MCF 10A (cell line): ENCODE measurements at regions not wholly inside any gene's neighbourhood (a gene's known extent, or its start where the extent isn't known, plus 50 kb on each side); places are given as distances from the start of the nearest gene placed in this dataset.

Experiments used
- BruUV-seq: library from RNA; stranded (reverse); fragments of 400-500 nt; replicated peaks from 2 replicates; lab custom pipeline; 2021; lab: Mats Ljungman, UMichigan
- CTCF ChIA-PET: fragments of 300-600 bp; sonication (Branson Sonifier 250); formaldehyde crosslinking; extraction: SDS; loops from one replicate; lab custom pipeline; 2021; ENCODE audit warnings: antibody characterized with exemption, inconsistent platforms; lab: Yijun Ruan, JAX
- POLR2A ChIA-PET: fragments of 300-600, 350-650 bp; sonication (Branson Sonifier 250); formaldehyde crosslinking; extraction: SDS; loops from one replicate; lab custom pipeline; 2020; ENCODE audit warnings: antibody characterized with exemption, inconsistent platforms; lab: Yijun Ruan, JAX
- DNase-seq: peaks from one replicate; pipeline ENCODE4 v3.0.0-alpha.2; 2018; ENCODE audit not compliant: unreplicated experiment
- H3K27ac Mint-ChIP-seq: one replicate; pipeline ENCODE4 v1.8.0; 2022; ENCODE audit warnings: mild to moderate bottlenecking, low read depth, mixed read lengths; ENCODE audit not compliant: unreplicated experiment
- H3K27me3 Mint-ChIP-seq: one replicate; pipeline ENCODE4 v1.8.0; 2022; ENCODE audit warnings: mixed read lengths; ENCODE audit not compliant: insufficient read depth, unreplicated experiment
- H3K36me3 Mint-ChIP-seq: one replicate; pipeline ENCODE4 v1.8.0; 2022; ENCODE audit warnings: mild to moderate bottlenecking, moderate library complexity, mixed read lengths; ENCODE audit not compliant: insufficient read depth, unreplicated experiment
- H3K4me1 Mint-ChIP-seq: one replicate; pipeline ENCODE4 v1.8.0; 2022; ENCODE audit warnings: mixed read lengths; ENCODE audit not compliant: insufficient read depth, unreplicated experiment
- H3K4me3 Mint-ChIP-seq: one replicate; pipeline ENCODE4 v1.8.0; 2022; ENCODE audit warnings: mild to moderate bottlenecking, moderate library complexity, mixed read lengths; ENCODE audit not compliant: unreplicated experiment
- H3K9me3 Mint-ChIP-seq: one replicate; pipeline ENCODE4 v1.8.0; 2022; ENCODE audit warnings: mixed read lengths; ENCODE audit not compliant: unreplicated experiment
- CTCF ChIP-seq: fragments of 200-600 bp; IDR thresholded peaks from one replicate; pipeline ENCODE4 v1.8.0; 2022; ENCODE audit warnings: antibody characterized with exemption, mild to moderate bottlenecking; ENCODE audit not compliant: unreplicated experiment
- intact Hi-C: fragments of 100-400 bp; cut with micrococcal nuclease; formaldehyde crosslinking; loops from 2 replicates; pipeline ENCODE4 v1.14.1; 2022

- no peak overlapping the region for H3K4me3 Mint-ChIP-seq
- no peaks in the 10 kb centered on the region for H3K27me3 Mint-ChIP-seq
- TF ChIP-seq CTCF = peak; percentile 50
- H3K27ac Mint-ChIP-seq = no peak overlapping the region
- POLR2A ChIA-PET = interaction anchor here (0.5 to 1.0 kb wide), 5 partner anchors 11 to 316 kb away, joined by 3 to 5 read pairs (median 4); no protein-coding TSS in a partner anchor
- H3K9me3 Mint-ChIP-seq = no peaks in the 10 kb centered on the region
- DNase-seq = peak; percentile 74
- H3K4me1 Mint-ChIP-seq = peaks cover 7% of the 10 kb centered on the region
- CTCF ChIA-PET = interaction anchor here (0.6 to 1.3 kb wide), 8 partner anchors 7 to 632 kb away, joined by 3 to 6 read pairs (median 4); no protein-coding TSS in a partner anchor
- intact Hi-C loops = loop anchor here (1.0 to 2.0 kb wide), 2 partner anchors 144 to 371 kb away; no protein-coding TSS in a partner anchor
- peaks cover 21% of the 10 kb centered on the region for H3K36me3 Mint-ChIP-seq
- no TSS peak for BruUV-seq
These were observed 84.1 kb upstream of the DMRT1 start for GRCh38 chr9:757246-757881.

GRCh38 chr9:758146-758545 is 83.4 kb upstream of the DMRT1 start:
- CTCF ChIA-PET = interaction anchor here (0.7 to 1.3 kb wide), 7 partner anchors 8 to 356 kb away, joined by 3 to 6 read pairs (median 4); no protein-coding TSS in a partner anchor
- no peak overlapping the region for H3K4me3 Mint-ChIP-seq
- no TSS peak for BruUV-seq
- peaks cover 15% of the 10 kb centered on the region for H3K36me3 Mint-ChIP-seq
- no peaks in the 10 kb centered on the region for H3K9me3 Mint-ChIP-seq
- TF ChIP-seq CTCF = no peak
- POLR2A ChIA-PET = interaction anchor here (0.5 to 1.0 kb wide), 3 partner anchors 43 to 317 kb away, joined by 3 to 4 read pairs (median 4); no protein-coding TSS in a partner anchor
- DNase-seq = no peak
- H3K4me1 Mint-ChIP-seq = peaks cover 7% of the 10 kb centered on the region
- H3K27me3 Mint-ChIP-seq = no peaks in the 10 kb centered on the region
- H3K27ac Mint-ChIP-seq = no peak overlapping the region
- intact Hi-C loops = no loop called here

- Mint-ChIP-seq H3K27me3 (no peaks in the 10 kb centered on the region), H3K9me3 (no peaks in the 10 kb centered on the region), H3K4me1 (peaks cover 12% of the 10 kb centered on the region), H3K27ac (no peak overlapping the region), H3K36me3 (peaks cover 21% of the 10 kb centered on the region), H3K4me3 (no peak overlapping the region)
- intact Hi-C loops = no loop called here
- no peak for TF ChIP-seq CTCF
- ChIA-PET CTCF (interaction anchor here (0.6 to 1.2 kb wide), 4 partner anchors 13 to 313 kb away, joined by 3 read pairs; no protein-coding TSS in a partner anchor), POLR2A (interaction anchor here (1.0 to 1.2 kb wide), 2 partner anchors 76 to 144 kb away, joined by 3 read pairs; no protein-coding TSS in a partner anchor)
- no TSS peak for BruUV-seq
- no peak for DNase-seq
These were observed 82.0 kb upstream of the DMRT1 start for GRCh38 chr9:759541-759940.

- Mint-ChIP-seq H3K27me3 (no peaks in the 10 kb centered on the region), H3K4me3 (no peak overlapping the region), H3K4me1 (peaks cover 12% of the 10 kb centered on the region), H3K9me3 (no peaks in the 10 kb centered on the region), H3K27ac (no peak overlapping the region), H3K36me3 (peaks cover 21% of the 10 kb centered on the region)
- ChIA-PET CTCF (interaction anchor here (0.5 to 1.5 kb wide), 3 partner anchors 8 to 147 kb away, joined by 3 to 5 read pairs (median 4); no protein-coding TSS in a partner anchor), POLR2A (interaction anchor here (1.0 to 1.9 kb wide), 3 partner anchors 8 to 145 kb away, joined by 3 to 4 read pairs (median 3); no protein-coding TSS in a partner anchor)
- BruUV-seq = no TSS peak
- intact Hi-C loops = no loop called here
- DNase-seq = no peak
- no peak for TF ChIP-seq CTCF
These were observed 81.3 kb upstream of the DMRT1 start for GRCh38 chr9:759983-760736.
